WTC11 (cell line): ENCODE measurements at regions not wholly inside any gene's neighbourhood (a gene's known extent, or its start where the extent isn't known, plus 50 kb on each side); places are given as distances from the start of the nearest gene placed in this dataset.

Experiments
- ATAC-seq: fragments of 200-7000 bp; cut with Tn5 transposase; 2 replicates; pipeline ENCODE4 v1.10.0; 2021; ENCODE audit warnings: mild to moderate bottlenecking, moderate library complexity
- CTCF ChIA-PET: fragments of 300-600 bp; sonication (Branson Sonifier 250); formaldehyde crosslinking; loops from one replicate; lab custom pipeline; 2021; ENCODE audit warnings: antibody characterized with exemption; lab: Charles Lee
- POLR2A ChIA-PET: fragments of 350-600 bp; sonication (Branson Sonifier 250); formaldehyde crosslinking; loops from one replicate; lab custom pipeline; 2021; ENCODE audit warnings: antibody characterized with exemption; lab: Charles Lee
- DNase-seq: peaks from one replicate; pipeline ENCODE4 v3.0.0; 2021; ENCODE audit warnings: low spot score
- H3K27ac Mint-ChIP-seq: 2 replicates; pipeline ENCODE4 v1.8.0; 2021; ENCODE audit warnings: mixed read lengths
- H3K27me3 Mint-ChIP-seq: 2 replicates; pipeline ENCODE4 v1.8.0; 2021; ENCODE audit warnings: low read depth, mild to moderate bottlenecking, moderate library complexity, mixed read lengths
- H3K36me3 Mint-ChIP-seq: 2 replicates; pipeline ENCODE4 v1.8.0; 2021; ENCODE audit warnings: mixed read lengths
- H3K4me1 Mint-ChIP-seq: 2 replicates; pipeline ENCODE4 v1.8.0; 2022; ENCODE audit warnings: mixed read lengths
- H3K4me3 Mint-ChIP-seq: 2 replicates; pipeline ENCODE4 v1.8.0; 2021; ENCODE audit warnings: mild to moderate bottlenecking, moderate library complexity, mixed read lengths
- H3K9me3 Mint-ChIP-seq: 2 replicates; pipeline ENCODE4 v1.8.0; 2021; ENCODE audit warnings: mixed read lengths
- CREM ChIP-seq: sonication (generic); formaldehyde crosslinking; IDR thresholded peaks from 2 replicates; pipeline ENCODE4 v1.8.1; 2022; ENCODE audit warnings: mild to moderate bottlenecking, missing genetic modification reagents, moderate library complexity
- FOXK1 ChIP-seq: sonication (generic); formaldehyde crosslinking; IDR thresholded peaks from 2 replicates; pipeline ENCODE4 v1.8.0; 2022; ENCODE audit warnings: mild to moderate bottlenecking, moderate library complexity, missing genetic modification reagents
- GRHL2 ChIP-seq: fragments of 250-450 bp; sonication (Bioruptor Pico); IDR thresholded peaks from 2 replicates; pipeline ENCODE4 v1.8.0; 2022; ENCODE audit warnings: mild to moderate bottlenecking, moderate library complexity; ENCODE audit not compliant: insufficient replicate concordance, severe bottlenecking
- JUN ChIP-seq: sonication (generic); formaldehyde crosslinking; IDR thresholded peaks from 2 replicates; pipeline ENCODE4 v1.8.0; 2023; ENCODE audit warnings: mild to moderate bottlenecking, missing genetic modification reagents
- MXD4 ChIP-seq: fragments of 250-450 bp; sonication (Bioruptor Pico); IDR thresholded peaks from 2 replicates; pipeline ENCODE4 v1.8.0; 2021; ENCODE audit warnings: mild to moderate bottlenecking, moderate library complexity, borderline replicate concordance
- MYBL2 ChIP-seq: sonication (generic); formaldehyde crosslinking; IDR thresholded peaks from 2 replicates; pipeline ENCODE4 v1.8.1; 2023; ENCODE audit warnings: mild to moderate bottlenecking, moderate library complexity, missing genetic modification reagents
- RORB ChIP-seq: fragments of 250-450 bp; sonication (Bioruptor Pico); IDR thresholded peaks from 2 replicates; pipeline ENCODE4 v1.9.0; 2021; ENCODE audit warnings: mild to moderate bottlenecking
- SOX15 ChIP-seq: fragments of 250-450 bp; sonication (Bioruptor Pico); IDR thresholded peaks from 2 replicates; pipeline ENCODE4 v1.9.0; 2021; ENCODE audit warnings: mild to moderate bottlenecking
- TCF7 ChIP-seq: sonication (generic); formaldehyde crosslinking; IDR thresholded peaks from 2 replicates; pipeline ENCODE4 v1.8.0; 2022; ENCODE audit warnings: mild to moderate bottlenecking, low read depth, missing genetic modification reagents, moderate library complexity
- TEAD1 ChIP-seq: sonication (generic); formaldehyde crosslinking; IDR thresholded peaks from 2 replicates; pipeline ENCODE4 v1.8.0; 2022; ENCODE audit warnings: mild to moderate bottlenecking, missing genetic modification reagents
- ZNF138 ChIP-seq: sonication (generic); formaldehyde crosslinking; conservative IDR thresholded peaks from 2 replicates; pipeline ENCODE4 v1.8.1; 2022; ENCODE audit warnings: mild to moderate bottlenecking, moderate library complexity, missing genetic modification reagents
- ZNF317 ChIP-seq: sonication (generic); formaldehyde crosslinking; IDR thresholded peaks from 2 replicates; pipeline ENCODE4 v1.8.1; 2023; ENCODE audit warnings: low read depth, mild to moderate bottlenecking, moderate library complexity, missing genetic modification reagents, borderline replicate concordance
- TF ChIP-seq, protein P1 (sequence below): fragments of 250-450 bp; sonication (Bioruptor Pico); IDR thresholded peaks from 2 replicates; pipeline ENCODE4 v1.9.0; 2021; ENCODE audit warnings: mild to moderate bottlenecking
- TF ChIP-seq, protein P2 (sequence below): sonication (generic); formaldehyde crosslinking; IDR thresholded peaks from 2 replicates; pipeline ENCODE4 v1.8.1; 2023; ENCODE audit warnings: mild to moderate bottlenecking, missing genetic modification reagents, borderline replicate concordance
- TF ChIP-seq, protein P3 (sequence below): sonication (generic); formaldehyde crosslinking; IDR thresholded peaks from 2 replicates; pipeline ENCODE4 v1.8.1; 2023; ENCODE audit warnings: mild to moderate bottlenecking, missing genetic modification reagents, moderate library complexity
- TF ChIP-seq, protein P4 (sequence below): sonication (generic); formaldehyde crosslinking; IDR thresholded peaks from 2 replicates; pipeline ENCODE4 v1.8.0; 2023; ENCODE audit warnings: missing genetic modification reagents
- TF ChIP-seq, protein P5 (sequence below): sonication (generic); formaldehyde crosslinking; IDR thresholded peaks from 2 replicates; pipeline ENCODE4 v1.8.1; 2022; ENCODE audit warnings: mild to moderate bottlenecking, missing genetic modification reagents, moderate library complexity, borderline replicate concordance
- TF ChIP-seq, protein P6 (sequence below): fragments of 250-450 bp; sonication (Bioruptor Pico); IDR thresholded peaks from 2 replicates; pipeline ENCODE4 v1.9.0; 2021; ENCODE audit warnings: moderate library complexity, mild to moderate bottlenecking, inconsistent platforms, borderline replicate concordance
- TF ChIP-seq, protein P7 (sequence below): fragments of 250-450 bp; sonication (Bioruptor Pico); IDR thresholded peaks from 2 replicates; pipeline ENCODE4 v2.1.2; 2022; ENCODE audit warnings: mild to moderate bottlenecking, moderate library complexity

DNA sequence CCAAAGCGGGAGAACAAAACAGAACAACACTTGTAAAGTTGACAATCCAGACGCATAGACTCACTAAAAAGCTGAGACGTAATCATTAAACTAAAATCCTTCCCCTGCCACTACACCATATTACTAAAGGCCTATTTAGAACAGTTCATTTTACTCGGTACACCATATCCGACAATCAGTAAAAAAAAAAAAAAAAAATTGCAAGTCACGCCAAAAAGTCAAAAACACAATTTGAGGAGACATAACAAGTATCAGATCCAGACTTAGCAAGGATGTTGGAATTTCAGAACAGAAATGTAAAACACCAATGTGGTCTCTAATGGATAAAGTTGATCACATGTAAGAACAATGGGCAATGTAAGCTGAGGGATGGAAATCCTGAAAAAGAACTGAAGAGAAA is 1899.4 kb downstream of the STIM2 start (continued):
- no peak for TF ChIP-seq GRHL2
- TF ChIP-seq ZNF138 (CRISPR knock-in tag), result no peak
- TF ChIP-seq TCF7 (CRISPR knock-in tag), result no peak
- no peak for TF ChIP-seq RORB (CRISPR knock-in tag)
- TF ChIP-seq, protein P1, sequence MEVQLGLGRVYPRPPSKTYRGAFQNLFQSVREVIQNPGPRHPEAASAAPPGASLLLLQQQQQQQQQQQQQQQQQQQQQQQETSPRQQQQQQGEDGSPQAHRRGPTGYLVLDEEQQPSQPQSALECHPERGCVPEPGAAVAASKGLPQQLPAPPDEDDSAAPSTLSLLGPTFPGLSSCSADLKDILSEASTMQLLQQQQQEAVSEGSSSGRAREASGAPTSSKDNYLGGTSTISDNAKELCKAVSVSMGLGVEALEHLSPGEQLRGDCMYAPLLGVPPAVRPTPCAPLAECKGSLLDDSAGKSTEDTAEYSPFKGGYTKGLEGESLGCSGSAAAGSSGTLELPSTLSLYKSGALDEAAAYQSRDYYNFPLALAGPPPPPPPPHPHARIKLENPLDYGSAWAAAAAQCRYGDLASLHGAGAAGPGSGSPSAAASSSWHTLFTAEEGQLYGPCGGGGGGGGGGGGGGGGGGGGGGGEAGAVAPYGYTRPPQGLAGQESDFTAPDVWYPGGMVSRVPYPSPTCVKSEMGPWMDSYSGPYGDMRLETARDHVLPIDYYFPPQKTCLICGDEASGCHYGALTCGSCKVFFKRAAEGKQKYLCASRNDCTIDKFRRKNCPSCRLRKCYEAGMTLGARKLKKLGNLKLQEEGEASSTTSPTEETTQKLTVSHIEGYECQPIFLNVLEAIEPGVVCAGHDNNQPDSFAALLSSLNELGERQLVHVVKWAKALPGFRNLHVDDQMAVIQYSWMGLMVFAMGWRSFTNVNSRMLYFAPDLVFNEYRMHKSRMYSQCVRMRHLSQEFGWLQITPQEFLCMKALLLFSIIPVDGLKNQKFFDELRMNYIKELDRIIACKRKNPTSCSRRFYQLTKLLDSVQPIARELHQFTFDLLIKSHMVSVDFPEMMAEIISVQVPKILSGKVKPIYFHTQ, result no peak
- TF ChIP-seq CREM (CRISPR knock-in tag), result no peak
- TF ChIP-seq JUN (CRISPR knock-in tag), result no peak
- TF ChIP-seq, all 79 proteins: peak for 0

DNA sequence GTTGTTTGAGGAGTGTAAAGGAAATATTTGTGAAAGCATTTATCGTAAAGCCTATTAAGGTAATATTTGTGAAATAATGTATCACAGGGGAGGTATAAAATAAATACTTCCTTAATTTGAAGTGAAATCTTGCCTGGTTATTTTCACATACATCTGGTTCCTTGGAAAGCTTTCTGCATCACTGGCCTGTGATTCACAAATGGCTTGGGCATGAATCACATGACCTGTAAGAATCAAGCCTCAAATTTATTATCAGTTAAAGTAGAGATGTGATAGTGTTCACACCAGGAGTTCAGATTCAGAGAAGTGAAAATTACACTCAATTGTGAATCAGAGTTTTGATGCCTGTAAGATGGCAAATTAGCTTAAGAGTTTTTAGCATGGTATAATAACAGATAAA is 1911.4 kb downstream of the STIM2 start:
- peaks cover 13% of the 10 kb centered on the region for H3K36me3 Mint-ChIP-seq
- TF ChIP-seq ZNF317 (CRISPR knock-in tag), result no peak
- TF ChIP-seq JUN (CRISPR knock-in tag), result no peak
- TF ChIP-seq MXD4 (CRISPR knock-in tag), result no peak
- TF ChIP-seq, protein P2, sequence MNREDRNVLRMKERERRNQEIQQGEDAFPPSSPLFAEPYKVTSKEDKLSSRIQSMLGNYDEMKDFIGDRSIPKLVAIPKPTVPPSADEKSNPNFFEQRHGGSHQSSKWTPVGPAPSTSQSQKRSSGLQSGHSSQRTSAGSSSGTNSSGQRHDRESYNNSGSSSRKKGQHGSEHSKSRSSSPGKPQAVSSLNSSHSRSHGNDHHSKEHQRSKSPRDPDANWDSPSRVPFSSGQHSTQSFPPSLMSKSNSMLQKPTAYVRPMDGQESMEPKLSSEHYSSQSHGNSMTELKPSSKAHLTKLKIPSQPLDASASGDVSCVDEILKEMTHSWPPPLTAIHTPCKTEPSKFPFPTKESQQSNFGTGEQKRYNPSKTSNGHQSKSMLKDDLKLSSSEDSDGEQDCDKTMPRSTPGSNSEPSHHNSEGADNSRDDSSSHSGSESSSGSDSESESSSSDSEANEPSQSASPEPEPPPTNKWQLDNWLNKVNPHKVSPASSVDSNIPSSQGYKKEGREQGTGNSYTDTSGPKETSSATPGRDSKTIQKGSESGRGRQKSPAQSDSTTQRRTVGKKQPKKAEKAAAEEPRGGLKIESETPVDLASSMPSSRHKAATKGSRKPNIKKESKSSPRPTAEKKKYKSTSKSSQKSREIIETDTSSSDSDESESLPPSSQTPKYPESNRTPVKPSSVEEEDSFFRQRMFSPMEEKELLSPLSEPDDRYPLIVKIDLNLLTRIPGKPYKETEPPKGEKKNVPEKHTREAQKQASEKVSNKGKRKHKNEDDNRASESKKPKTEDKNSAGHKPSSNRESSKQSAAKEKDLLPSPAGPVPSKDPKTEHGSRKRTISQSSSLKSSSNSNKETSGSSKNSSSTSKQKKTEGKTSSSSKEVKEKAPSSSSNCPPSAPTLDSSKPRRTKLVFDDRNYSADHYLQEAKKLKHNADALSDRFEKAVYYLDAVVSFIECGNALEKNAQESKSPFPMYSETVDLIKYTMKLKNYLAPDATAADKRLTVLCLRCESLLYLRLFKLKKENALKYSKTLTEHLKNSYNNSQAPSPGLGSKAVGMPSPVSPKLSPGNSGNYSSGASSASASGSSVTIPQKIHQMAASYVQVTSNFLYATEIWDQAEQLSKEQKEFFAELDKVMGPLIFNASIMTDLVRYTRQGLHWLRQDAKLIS (CRISPR knock-in tag), result no peak
- no peak for TF ChIP-seq MYBL2 (CRISPR knock-in tag)
- TF ChIP-seq, protein P3, sequence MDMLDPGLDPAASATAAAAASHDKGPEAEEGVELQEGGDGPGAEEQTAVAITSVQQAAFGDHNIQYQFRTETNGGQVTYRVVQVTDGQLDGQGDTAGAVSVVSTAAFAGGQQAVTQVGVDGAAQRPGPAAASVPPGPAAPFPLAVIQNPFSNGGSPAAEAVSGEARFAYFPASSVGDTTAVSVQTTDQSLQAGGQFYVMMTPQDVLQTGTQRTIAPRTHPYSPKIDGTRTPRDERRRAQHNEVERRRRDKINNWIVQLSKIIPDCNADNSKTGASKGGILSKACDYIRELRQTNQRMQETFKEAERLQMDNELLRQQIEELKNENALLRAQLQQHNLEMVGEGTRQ, result no peak
- TF ChIP-seq, protein P4, sequence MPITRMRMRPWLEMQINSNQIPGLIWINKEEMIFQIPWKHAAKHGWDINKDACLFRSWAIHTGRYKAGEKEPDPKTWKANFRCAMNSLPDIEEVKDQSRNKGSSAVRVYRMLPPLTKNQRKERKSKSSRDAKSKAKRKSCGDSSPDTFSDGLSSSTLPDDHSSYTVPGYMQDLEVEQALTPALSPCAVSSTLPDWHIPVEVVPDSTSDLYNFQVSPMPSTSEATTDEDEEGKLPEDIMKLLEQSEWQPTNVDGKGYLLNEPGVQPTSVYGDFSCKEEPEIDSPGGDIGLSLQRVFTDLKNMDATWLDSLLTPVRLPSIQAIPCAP (CRISPR knock-in tag), result no peak
- TF ChIP-seq, protein P5, sequence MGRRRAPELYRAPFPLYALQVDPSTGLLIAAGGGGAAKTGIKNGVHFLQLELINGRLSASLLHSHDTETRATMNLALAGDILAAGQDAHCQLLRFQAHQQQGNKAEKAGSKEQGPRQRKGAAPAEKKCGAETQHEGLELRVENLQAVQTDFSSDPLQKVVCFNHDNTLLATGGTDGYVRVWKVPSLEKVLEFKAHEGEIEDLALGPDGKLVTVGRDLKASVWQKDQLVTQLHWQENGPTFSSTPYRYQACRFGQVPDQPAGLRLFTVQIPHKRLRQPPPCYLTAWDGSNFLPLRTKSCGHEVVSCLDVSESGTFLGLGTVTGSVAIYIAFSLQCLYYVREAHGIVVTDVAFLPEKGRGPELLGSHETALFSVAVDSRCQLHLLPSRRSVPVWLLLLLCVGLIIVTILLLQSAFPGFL (CRISPR knock-in tag), result no peak
- TF ChIP-seq, protein P6, sequence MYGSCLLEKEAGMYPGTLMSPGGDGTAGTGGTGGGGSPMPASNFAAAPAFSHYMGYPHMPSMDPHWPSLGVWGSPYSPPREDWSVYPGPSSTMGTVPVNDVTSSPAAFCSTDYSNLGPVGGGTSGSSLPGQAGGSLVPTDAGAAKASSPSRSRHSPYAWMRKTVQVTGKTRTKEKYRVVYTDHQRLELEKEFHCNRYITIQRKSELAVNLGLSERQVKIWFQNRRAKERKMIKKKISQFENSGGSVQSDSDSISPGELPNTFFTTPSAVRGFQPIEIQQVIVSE (CRISPR knock-in tag), result no peak
- no peak for TF ChIP-seq FOXK1 (CRISPR knock-in tag)
- TF ChIP-seq SOX15 (CRISPR knock-in tag), result no peak
- no peak for TF ChIP-seq TEAD1
- TF ChIP-seq, protein P7, sequence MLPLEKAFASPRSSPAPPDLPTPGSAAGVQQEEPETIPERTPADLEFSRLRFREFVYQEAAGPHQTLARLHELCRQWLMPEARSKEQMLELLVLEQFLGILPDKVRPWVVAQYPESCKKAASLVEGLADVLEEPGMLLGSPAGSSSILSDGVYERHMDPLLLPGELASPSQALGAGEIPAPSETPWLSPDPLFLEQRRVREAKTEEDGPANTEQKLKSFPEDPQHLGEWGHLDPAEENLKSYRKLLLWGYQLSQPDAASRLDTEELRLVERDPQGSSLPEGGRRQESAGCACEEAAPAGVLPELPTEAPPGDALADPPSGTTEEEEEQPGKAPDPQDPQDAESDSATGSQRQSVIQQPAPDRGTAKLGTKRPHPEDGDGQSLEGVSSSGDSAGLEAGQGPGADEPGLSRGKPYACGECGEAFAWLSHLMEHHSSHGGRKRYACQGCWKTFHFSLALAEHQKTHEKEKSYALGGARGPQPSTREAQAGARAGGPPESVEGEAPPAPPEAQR (CRISPR knock-in tag), result no peak
- TF ChIP-seq, all 79 proteins: peak for 0
- ChIA-PET POLR2A (no interaction called here), CTCF (no interaction called here)
- DNase-seq, result no peak
- no peak for ATAC-seq
- Mint-ChIP-seq H3K9me3 (peaks cover 13% of the 10 kb centered on the region), H3K27ac (no peak overlapping the region), H3K4me1 (peaks cover 4% of the 10 kb centered on the region; the same call in 1 of the 2 replicates), H3K4me3 (no peak overlapping the region), H3K27me3 (no peaks in the 10 kb centered on the region; the same call in 1 of the 2 replicates)
